ENCODE measurements at regions not wholly inside any gene's neighbourhood (a gene's known extent, or its start where the extent isn't known, plus 50 kb on each side); places are given as distances from the start of the nearest gene placed in this dataset.
"Not testable (repeated sequence)": the region's sequence is repeated elsewhere in the genome, so short reads cannot be mapped to it uniquely, and the experiment has no call there.

- no peak for DNase-seq (ENCODE audit: low spot score)
Observed at GRCh38 chr2:66103581-66103980, 331.3 kb upstream of the MEIS1 start.

DNA sequence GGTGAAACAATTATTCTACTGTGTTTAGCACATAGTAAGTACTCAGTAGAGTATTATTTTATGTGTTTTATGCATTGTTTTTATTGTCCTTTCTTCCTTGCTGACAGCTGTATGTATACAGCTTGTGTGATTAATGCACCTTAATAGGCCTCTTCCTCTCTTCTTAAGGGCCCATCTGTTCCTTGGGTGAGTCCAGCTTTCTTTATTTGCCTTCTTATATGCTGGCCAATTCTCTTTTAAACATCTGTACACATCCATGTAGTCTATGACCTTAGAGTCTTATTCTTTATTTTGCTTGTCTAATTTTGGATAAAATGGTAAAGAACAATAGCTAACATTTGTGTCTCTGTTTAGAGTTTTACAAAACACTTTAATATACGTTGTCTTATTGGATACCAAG is 333.7 kb upstream of the MEIS1 start:
- DNase-seq (ENCODE audit: low spot score): no peak

GRCh38 chr2:66095820-66096345 is 339.0 kb upstream of the MEIS1 start:
- DNase-seq (ENCODE audit: low spot score): no peak

DNA sequence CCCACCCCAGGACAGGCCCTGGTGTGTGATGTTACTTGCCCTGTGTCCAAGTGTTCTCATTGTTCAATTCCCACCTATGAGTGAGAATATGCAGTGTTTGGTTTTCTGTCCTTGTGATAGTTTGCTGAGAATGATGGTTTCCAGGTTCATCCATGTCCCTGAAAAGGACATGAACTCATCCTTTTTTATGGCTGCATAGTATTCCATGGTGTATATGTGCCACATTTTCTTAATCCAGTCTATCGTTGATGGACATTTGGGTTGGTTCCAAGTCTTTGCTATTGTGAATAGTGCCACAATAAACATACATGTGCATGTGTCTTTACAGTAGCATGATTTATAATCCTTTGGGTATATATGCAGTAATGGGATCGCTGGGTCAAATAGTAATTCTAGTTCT is 340.2 kb upstream of the MEIS1 start:
- not testable (repeated sequence) for DNase-seq (ENCODE audit: low spot score)

DNA sequence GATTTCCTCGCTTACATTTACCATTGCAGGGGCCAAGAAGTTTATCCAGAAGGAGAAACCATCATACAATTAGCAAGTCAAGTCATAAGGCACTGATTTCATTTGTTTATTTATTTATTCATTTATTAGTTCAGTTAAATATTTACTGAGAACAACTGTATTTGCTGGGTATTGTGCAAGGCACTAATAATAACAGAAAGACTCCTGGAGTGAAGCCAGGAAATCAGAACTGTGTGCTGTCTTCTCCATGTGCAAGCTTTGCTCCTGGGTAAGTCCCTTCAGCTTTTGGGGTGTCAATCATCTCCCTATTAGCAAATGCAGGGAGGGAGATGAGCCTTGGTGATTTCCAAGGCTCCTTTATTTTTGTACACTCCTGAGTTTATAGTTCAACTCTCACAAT is 341.6 kb upstream of the MEIS1 start:
- no peak for DNase-seq (ENCODE audit: low spot score)

- no peak for DNase-seq (ENCODE audit: low spot score)
Observed at GRCh38 chr2:66084948-66085590, 349.9 kb upstream of the MEIS1 start.

DNA sequence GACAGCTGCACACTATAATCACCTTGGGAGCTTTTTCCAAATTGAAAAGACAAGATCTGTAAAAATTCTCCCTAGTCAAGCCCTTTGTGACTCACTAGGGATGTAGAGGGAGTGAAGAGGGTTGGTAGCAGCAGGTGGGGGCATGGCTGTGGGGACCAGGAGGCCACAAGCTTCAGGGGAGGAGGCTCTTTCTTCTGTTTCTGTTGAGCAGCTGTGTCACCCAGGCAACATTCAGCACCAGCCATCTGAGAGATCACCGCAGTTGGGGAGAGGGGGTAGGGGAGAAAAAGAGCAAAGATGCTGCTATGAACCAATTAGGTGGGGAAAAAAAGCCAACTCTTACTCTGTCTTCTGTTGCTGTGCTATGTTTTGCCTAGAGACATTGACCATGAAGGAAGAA is 352.3 kb upstream of the MEIS1 start:
- DNase-seq (ENCODE audit: low spot score): no peak

DNA sequence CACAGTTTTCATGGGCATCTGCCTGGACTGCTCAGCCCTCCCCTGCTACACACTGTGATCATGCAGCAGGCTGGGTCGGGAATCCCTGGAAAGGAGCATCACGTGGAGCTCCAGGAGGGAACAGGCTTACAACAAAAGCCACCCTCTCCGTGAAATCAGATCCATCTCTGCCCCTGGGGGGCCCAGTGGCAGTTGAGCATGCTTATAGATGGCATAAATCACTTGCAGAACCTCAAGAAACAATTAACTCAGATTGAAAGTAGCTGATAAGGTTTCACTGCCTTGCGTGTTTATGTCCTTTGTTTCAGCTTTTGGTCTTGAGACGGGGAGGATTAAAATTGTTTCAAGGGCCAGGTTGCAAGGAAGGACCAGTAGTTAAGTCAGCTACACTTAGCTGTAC is 354.8 kb upstream of the MEIS1 start:
- DNase-seq (ENCODE audit: low spot score): no peak

DNA sequence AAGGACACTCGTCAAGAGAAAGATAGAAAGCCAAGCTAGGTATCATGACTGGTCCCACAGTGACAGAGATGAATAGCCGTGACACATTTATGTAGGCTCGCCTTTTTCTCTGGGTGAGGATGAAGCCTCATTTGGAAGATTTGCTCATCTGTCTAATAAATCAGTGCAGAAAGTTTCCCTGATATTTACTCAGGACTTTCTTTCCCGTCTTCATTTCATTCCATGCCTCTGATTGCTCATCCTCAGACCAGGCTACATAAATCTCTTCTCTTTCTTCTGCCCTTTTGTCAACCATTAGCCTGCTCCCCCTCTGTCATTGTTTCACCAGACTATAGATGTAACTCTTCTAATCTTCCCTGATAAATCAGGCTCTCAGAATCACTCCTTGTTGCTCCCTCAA is 361.8 kb upstream of the MEIS1 start:
- no peak for DNase-seq (ENCODE audit: low spot score)

GRCh38 chr2:66070721-66071602 is 364.0 kb upstream of the MEIS1 start:
- DNase-seq (ENCODE audit: low spot score): no peak

GRCh38 chr2:66069937-66070720 is 364.8 kb upstream of the MEIS1 start:
- DNase-seq (ENCODE audit: low spot score): no peak

DNA sequence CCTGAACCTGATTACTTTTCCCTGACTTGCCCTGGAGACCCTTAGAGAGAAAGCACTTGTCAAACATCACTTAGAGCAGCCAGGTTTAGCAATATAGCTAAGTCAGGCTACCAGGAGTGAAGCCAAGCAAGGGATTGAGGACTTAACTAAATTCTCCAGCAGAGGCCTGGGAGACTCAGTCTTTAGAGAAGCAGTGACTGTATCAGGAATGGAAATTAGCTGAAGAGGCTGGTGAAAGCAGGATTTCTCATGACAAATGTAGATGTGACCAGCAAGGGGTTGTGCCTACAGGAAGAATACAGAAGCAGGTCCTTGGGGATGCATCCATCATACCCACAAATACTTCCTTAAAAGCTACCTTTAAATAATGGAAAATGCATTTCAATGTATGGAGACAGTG is 368.9 kb upstream of the MEIS1 start:
- DNase-seq (ENCODE audit: low spot score): no peak

GRCh38 chr2:66059332-66059731 is 375.6 kb upstream of the MEIS1 start:
- DNase-seq (ENCODE audit: low spot score): no peak

- DNase-seq (ENCODE audit: low spot score): no peak
Observed at GRCh38 chr2:66058675-66059074, 376.2 kb upstream of the MEIS1 start.

DNA sequence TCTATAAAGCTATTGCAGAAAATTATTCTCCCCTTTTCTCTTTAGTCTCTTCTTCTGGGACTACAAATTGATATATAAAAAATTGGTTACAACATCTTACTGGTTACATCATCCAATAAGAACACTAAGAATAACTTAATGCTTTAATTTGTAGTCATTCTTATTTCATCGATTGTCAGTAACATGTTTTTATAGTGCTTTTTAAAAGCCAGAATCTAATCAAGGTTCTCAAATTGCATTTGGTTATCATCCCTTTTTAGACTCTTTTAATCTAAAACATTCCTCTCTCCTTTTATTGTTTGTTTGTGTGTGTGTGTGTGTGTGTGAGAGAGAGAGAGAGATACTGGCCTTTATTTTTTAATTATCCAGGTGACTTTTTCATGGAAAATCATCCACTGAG is 377.1 kb upstream of the MEIS1 start:
- DNase-seq (ENCODE audit: low spot score): no peak

DNA sequence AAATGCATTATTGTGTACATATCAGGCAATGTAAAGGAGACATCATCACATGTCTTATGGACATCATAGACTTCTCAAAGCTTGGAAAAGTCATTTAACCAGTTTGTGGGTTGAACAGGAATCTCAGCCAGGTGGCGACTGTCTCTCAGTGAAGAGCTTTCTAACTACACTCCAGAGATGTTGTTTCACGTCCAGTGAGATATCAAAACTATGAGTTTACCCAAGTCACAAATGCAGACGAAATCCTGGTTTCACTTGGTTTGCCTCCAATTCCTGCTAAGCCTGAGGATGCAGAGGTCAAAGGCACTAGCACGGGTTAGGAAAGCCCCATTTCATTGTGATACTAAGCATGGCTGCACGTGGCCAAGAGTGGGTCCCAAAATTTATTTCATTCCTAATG is 384.5 kb upstream of the MEIS1 start:
- no peak for DNase-seq (ENCODE audit: low spot score)

DNA sequence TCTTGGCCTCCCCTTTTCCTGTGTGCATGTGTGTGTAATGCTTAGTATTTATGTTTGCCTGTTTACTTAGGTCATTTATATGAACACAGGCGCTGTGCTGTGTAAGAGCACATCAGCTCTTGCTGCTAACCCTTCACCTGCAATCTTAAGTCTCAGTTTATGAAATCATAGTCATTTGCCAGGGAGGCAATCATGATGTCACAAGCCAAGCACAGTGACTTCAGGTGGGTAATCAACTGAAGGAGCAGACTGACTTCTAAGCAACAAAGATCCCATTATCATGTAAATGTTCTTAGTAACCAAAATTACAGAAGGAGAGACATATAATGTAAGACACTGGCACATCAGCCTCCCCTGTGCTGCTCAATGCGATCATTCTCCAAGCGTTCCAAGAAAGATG is 386.3 kb upstream of the MEIS1 start:
- DNase-seq (ENCODE audit: low spot score): no peak

DNA sequence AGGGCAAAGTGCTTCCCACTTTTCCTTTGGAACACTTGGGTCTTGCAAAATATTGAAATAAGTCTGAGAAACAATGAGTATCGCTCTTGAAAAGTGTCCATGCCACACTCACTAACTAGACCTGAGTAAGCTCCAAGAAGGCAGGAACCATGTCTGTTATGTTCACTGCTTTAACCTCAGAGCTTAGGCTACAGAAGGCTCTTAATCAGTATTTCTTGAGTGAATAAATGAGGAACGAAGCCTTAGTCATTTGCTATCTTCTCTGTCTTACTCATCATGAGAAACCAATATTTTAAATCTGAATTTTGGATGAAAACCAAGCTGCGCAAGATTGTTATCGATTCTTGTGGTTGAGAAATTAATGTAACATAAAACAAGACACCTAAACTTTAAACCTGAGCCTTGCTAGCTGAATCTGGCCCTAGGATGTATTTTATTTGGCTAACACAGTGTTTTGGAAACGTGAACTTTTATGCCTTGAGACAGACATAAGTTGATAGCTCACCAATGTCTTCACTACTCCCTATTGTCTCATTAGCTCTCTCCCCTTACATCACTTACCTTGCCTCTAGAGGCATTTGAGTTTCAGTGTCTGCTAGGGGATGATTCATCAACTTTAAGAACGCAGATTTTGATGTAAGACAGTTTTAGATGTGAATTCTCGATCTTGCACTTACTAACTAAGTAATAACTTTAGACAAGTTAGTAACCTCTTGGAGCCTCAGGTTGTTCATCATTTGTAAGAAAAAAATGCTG is 392.8 kb upstream of the MEIS1 start:
- no peak for DNase-seq (ENCODE audit: low spot score)

GRCh38 chr2:66036948-66037347 is 398.0 kb upstream of the MEIS1 start:
- DNase-seq (ENCODE audit: low spot score): no peak

DNA sequence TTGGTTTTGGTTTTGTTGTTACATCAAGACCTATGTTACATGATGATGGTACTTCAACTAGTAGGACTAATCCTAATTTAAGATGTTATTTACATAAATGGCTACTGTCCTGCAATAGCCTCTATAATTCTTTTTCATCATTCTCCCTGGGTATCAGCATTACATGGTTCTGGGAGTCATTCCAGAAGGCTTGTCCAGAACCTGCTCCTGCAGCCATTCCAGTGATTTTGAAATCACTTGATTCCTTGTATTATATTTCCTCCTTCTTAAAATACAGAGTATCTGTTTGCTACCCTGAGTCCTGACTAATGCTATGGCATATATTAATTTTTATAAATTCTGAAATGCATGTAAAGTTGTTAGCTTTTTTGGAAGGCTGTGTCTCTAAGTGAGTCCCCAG is 400.5 kb upstream of the MEIS1 start:
- DNase-seq (ENCODE audit: low spot score): no peak

GRCh38 chr2:66032226-66032775 is 402.6 kb upstream of the MEIS1 start:
- no peak for DNase-seq (ENCODE audit: low spot score)

DNA sequence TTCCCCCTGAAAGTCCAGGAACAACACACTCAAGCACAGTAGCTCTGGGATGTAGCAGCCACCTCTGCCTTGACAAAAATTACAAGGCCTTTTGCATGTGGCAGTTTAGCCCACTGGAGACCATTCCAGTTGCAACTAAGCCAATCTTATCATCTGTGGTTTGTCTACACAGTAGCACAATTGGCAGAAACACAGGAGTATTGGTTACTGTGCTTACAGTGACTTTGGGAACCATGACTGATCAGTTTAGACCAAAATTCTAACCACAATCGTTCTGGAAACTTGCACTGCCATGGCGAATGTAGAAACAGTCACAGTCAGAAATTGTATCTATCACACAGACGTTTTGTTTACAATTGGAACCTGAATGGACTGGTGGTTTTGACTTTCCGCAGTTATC is 403.7 kb upstream of the MEIS1 start:
- DNase-seq (ENCODE audit: low spot score): no peak

Measured in AG08395 (cell line).